Peyer's patch (tissue), 4 donors: ENCODE measurements at regions not wholly inside any gene's neighbourhood (a gene's known extent, or its start where the extent isn't known, plus 50 kb on each side); places are given as distances from the start of the nearest gene placed in this dataset.

Experiments
- CTCF ChIP-seq, 6 experiments: fragments of 450-650 bp in 4 of 6; fragments of 200-600 bp in 2 of 6; sonication (generic) in 1 of 6; IDR thresholded peaks; one replicate each; pipeline ENCODE4 v1.5.1; 2017 to 2019; ENCODE audit warnings: antibody characterized with exemption in 6 of 6, mild to moderate bottlenecking in 3 of 6, moderate library complexity in 1 of 6
- POLR2A ChIP-seq, 2 donors: fragments of 450-650 bp; IDR thresholded peaks; one replicate each; pipeline ENCODE4 v1.5.1; 2017; ENCODE audit warnings: antibody characterized with exemption in 2 of 2, mild to moderate bottlenecking in 2 of 2, moderate library complexity in 2 of 2

GRCh38 chr9:34825775-34826174, 115.8 kb upstream of the CCL21 start:
- no peak for TF ChIP-seq CTCF (IDR thresholded peaks at IDR 0.05)
- no peak for TF ChIP-seq POLR2A (IDR thresholded peaks at IDR 0.05)
